T47D (cell line): ENCODE measurements at regions not wholly inside any gene's neighbourhood (a gene's known extent, or its start where the extent isn't known, plus 50 kb on each side); places are given as distances from the start of the nearest gene placed in this dataset.

Experiments
- DNase-seq, 2 experiments: peaks; one replicate each; pipeline versions ENCODE4 v3.0.0 to v3.0.0-alpha.2; 2011 to 2012; ENCODE audit warnings: low read depth in 1 of 2, low spot score in 1 of 2
- JUND ChIP-seq: IDR thresholded peaks from 2 replicates; pipeline ENCODE4 v1.6.1; 2012; ENCODE audit warnings: low read depth
- in situ Hi-C: cut with HindIII; loops from 2 replicates; pipeline ENCODE4 v1.10.0; 2016; ENCODE audit warnings: low sequenced_read_pairs, low pct_unique_long_range_greater_than_20kb

DNA sequence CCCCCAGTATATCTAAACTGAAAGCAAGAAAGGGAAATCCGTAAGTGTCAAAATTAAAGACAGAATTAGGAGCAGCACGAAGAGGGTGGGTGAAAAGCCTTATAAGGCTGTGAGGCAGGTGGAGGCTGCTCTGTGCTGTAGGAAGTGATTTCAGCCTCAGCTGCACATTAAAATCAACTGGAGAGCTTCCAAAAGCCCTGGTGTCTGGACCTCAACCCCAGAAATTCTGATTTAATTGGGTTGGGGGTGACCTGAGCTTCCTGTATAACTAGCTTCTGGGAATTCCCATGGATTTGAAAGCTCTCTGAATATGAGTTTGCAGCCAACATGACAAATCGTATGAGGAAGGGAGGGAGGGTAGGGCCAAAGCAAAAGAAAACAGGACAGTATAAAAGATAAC, 242.4 kb upstream of the TMTC4 start:
- DNase-seq = no peak
- no peak for TF ChIP-seq JUND
- in situ Hi-C loops = no loop called here

DNA sequence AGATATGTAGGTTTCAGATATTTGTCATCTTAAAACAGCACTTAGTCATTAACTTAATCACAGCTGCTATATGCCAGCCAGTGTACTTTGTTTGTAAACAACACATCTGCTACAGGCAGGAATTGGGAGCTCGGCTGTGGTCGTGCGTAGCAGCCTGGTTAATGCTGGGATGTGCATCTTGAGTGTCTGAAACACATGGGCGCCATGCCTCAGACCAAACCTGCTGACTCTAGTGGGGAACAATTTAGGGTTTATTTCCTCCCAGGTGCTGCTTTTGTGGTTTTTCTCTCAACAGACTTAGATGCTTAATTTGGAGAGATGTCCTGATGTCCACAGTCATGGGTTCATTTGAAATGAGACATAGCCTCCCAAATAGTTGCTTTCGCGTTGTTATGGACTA, 238.5 kb upstream of the TMTC4 start:
- DNase-seq = no peak
- no peak for TF ChIP-seq JUND
- in situ Hi-C loops = no loop called here

DNA sequence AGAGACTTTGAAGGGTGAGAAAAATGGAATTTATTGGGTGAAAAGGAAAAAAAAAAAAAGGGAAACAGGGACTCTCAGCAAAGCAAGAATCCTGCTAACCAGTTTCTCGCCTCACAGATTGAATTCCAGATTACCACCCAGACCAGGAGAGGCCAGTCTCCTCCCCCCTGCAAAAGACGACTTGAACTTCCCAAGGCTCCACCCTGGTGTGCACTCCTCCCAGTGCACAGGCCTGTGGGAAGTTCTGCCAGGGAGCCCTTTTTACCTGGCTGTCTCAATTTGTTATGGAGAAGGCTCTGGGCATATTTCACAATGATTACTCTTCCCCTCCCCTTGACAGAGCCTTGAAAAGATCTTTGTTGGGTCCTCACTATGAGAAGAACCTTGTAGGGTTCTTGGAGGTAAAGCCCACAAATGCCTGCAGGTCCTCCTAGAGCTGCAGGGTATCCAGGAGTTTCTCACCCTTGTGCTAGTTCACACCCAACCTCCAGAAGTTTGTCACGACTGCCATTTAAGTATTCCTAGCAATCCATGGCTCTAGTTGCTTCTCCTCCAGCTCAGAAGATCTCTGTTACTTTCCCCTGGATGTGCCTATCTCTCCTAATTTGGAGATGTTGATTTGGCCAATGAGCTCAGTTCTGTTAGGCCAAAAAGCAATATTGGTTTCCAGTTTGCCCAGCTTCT, 229.8 kb upstream of the TMTC4 start:
- DNase-seq = no peak
- in situ Hi-C loops = no loop called here
- TF ChIP-seq JUND = no peak

DNA sequence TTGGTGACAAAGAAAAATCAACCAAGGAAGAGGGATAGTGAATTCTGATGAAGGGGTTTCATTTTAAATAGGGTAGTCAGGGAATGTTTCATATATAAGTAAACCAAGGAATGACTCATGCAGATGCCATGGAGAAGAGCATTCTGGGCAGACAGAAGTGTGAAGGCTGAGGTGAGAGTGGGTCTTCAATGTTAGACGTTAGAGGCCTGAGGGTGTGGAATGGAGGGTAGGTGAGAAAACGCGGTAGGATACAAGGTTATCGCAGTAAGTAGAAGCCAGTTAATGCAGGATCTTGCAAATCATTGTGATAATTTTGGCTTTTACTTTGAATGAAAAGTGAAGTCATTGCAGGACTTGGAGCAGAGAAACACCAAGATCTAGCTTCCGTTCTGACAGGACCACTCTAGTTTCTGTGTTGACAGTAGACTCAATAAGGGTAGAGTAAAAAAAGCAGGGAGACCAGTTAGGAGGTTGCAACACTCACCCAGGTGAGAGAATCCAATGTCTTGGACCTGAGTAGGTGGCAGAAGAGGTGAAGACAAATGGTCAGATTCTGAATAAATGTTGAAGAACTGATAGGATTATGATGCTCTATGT, 225.2 kb upstream of the TMTC4 start:
- no peak for TF ChIP-seq JUND
- no peak for DNase-seq
- in situ Hi-C loops = no loop called here

DNA sequence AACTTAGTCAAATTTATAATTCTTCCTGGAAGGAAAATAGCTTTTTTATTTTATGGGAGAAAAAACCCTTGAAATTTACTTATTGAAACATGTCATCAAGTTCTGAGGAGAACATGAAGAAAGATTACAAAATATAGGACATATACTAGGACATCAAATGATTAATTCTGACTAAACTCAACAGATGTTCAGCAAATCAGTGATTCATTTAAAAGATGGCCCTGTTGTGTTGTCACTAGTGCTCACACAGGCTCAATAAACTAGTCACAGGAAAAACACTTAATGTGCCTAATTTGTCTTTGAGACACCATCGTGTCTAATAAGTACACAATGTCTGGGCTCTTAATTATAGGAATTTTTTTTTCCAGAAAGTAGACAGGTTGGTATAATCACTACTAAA, 223.8 kb upstream of the TMTC4 start:
- DNase-seq = no peak
- in situ Hi-C loops = no loop called here
- TF ChIP-seq JUND = no peak

DNA sequence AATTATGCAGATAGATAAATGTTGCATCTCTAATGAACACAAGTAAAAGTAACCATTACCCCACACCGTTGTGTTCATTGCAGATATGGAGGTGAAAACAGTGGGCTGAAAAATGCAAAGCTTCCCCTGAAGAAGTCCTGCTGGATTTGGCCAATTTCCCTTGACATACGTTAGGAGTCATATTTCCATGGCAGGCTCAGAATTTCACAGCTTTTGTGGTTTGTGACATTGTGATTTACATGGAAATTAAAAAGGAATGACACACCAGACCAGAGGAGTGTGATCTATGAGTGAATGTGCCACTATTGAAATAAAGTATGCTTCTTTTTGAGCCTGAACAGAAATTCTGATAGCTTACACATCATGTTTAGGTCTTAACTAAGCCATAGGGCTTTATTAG, 221.1 kb upstream of the TMTC4 start:
- TF ChIP-seq JUND = no peak
- in situ Hi-C loops = no loop called here
- no peak for DNase-seq

DNA sequence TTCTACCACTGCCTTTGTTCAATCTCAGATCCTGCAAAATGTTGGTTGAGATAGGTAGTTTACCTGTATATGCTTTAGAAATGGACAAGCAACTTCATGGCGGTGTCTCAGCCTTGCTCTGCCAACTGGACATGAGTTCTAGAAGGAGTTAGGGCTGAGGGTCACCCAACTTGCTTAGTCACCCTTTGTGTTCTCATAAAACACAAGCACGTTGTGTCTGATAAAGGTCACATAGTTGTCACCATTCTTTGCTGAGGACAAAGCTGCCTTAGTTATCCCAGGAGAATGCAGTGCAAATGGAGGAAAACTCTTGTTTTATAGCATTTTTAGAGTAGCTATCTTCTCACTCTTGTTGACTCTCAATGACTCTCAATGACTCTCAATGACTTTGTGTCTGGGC, 218.4 kb upstream of the TMTC4 start:
- in situ Hi-C loops = no loop called here
- TF ChIP-seq JUND = no peak
- no peak for DNase-seq

DNA sequence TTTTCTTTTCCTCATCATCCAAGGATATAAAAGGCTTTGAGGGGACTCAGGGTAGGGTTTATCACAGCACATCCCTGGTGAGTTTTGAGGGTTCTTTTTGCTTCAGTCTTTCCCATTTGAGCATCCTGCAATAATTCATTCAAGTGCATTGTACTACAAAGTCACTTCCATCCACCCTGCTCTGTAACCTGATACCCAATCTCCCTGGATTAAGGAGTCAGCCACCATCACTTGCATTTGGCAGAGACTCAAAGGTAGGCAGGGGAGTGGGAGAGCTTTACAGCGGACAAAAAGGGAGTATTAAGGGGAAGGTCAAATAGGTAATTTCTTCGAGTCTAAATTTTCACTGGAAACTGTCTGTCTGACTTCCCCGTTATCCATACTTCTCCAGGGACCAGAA, 216.1 kb upstream of the TMTC4 start:
- DNase-seq = no peak
- in situ Hi-C loops = no loop called here
- TF ChIP-seq JUND = no peak

DNA sequence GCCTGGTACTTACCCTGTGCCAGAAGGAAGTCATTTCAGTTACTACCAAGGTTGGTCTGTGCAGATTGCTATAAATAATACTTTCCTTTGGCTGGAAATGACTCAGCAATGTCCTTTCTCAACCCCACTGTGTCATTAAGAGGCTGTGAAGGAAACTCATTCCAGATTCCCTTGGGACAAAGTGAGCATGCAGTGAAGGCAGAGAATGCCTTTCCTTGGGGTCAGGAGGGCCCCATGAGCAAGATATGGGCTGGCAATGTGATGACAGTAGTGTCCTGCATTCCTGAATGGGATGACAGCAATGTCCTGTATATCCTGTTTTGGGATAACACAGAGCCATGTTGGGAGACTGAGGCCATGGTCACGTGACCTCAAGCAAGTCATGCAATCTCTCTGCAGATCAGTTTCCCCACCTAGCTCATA, 213.1 kb upstream of the TMTC4 start:
- DNase-seq = no peak
- in situ Hi-C loops = no loop called here
- no peak for TF ChIP-seq JUND

DNA sequence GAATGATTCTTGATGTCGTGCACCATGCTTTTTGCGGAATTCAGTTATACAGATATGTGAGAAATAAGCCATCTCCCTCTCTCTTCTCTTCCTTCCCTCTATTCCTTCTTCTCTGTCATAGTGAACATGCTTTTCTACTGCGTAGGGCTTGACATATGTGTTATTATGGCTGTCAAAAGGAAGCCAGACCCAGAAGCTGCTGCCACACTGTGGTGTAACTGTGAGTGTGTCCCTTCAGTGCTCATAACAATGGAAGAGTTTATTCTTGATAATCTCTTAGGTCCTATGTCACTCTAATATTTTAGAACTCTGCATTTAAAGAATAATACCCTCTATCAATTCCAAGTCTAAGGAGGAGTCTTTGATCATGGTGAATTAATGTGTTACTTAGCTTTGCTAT, 208.9 kb upstream of the TMTC4 start:
- in situ Hi-C loops = no loop called here
- DNase-seq = peak; percentile 1 to 39
- TF ChIP-seq JUND = no peak

DNA sequence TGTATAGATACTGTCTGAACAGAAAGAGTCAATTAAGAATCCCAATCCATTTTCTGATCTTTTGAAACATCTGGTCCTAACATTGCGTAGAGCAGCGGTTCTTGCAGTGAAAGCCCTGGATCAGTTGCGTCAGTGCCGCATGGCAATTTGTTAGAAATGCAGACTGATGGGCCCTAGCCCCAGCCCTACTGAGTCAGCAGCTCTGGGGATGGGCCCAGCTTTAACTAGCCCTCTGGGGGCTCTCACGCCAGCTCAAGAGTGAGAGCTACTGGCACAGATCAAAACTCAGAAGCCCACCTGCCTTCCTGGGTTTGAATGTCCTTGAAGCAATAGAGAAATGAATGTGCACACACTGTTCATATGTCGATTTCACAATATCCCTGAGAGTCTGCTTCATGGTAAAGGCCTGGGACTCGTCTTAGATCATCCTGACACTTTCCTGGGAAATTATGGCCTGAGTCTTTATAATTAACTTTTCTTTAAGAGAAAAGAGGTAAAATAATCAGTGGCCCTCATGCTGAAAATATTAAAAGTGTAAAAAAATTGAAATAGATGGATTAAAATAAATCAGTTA, 206.8 kb upstream of the TMTC4 start:
- no peak for DNase-seq
- in situ Hi-C loops = no loop called here

DNA sequence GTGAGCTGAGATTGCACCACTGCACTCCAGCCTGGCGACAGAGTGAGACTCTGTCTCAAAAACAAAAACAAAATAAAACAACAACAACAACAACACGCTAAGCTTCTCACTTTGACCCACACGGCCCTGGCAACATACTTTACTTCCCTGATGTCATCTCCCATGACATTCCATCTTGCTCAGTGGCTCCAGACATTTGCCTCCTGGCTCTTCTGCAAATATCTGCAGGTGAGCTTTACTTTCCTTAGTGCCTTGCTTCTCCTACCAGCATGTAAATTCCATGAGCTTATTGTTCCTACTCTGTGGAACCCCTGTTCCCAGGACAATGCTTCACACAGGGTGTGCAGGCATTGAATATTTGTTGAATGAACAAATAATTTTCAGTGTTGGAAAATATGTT, 205.6 kb upstream of the TMTC4 start:
- in situ Hi-C loops = no loop called here
- peak; percentile 7 to 9 for DNase-seq
- TF ChIP-seq JUND = no peak

More for the DNA sequence above, 206.8 kb upstream of the TMTC4 start:
- TF ChIP-seq JUND = no peak

DNA sequence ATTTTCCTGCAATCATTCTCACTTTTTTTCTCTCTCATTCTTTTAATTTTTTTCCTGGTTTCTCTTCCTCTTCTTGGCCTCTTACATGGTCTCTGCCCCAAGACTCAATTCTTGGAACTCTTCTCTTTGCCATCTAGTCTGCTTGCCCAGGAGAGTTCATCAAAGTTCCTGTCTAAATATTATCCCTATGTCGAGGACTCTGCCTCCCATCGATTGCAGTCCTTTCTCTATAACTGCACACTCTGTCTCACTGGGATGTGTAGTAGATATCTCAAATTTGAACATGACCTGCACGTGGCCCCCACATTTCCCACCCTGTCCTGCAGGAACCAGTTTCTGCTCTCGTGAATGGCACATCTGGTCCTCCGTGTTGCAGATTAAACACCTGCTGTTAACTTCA, 204.7 kb upstream of the TMTC4 start:
- DNase-seq = no peak
- no peak for TF ChIP-seq JUND
- in situ Hi-C loops = no loop called here

DNA sequence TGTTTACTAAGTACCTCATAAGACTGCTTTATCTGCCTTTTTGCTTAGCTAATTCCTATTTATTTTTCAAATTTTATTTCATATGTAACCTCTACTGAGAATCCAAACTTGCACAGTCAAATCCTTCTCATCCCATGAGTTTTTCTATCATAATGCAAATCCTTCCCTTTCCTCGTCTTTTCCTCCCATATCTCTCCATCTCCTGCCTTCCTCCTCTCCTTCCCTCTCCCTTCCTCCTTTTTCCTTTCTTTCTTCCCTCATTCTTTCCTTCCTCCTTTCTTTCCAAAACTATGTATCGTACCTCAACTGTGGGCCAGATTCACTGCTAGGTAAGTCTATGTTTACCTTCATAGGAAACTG, 201.4 kb upstream of the TMTC4 start:
- no peak for TF ChIP-seq JUND
- DNase-seq = no peak
- in situ Hi-C loops = no loop called here
